Loucy (cell line): ENCODE measurements at regions not wholly inside any gene's neighbourhood (a gene's known extent, or its start where the extent isn't known, plus 50 kb on each side); places are given as distances from the start of the nearest gene placed in this dataset.

Experiments used
- H2AFZ ChIP-seq: fragments of 200-600 bp; sonication (generic); 2 replicates; pipeline ENCODE4 v1.6.0; 2016; ENCODE audit warnings: antibody characterized with exemption, mild to moderate bottlenecking, low read length, moderate library complexity
- H3F3A ChIP-seq: fragments of 200-600 bp; 2 replicates; pipeline ENCODE4 v1.6.0; 2016; ENCODE audit warnings: antibody characterized with exemption, low read depth, mild to moderate bottlenecking
- H3K27me3 ChIP-seq: fragments of 200-600 bp; sonication (generic); 2 replicates; pipeline ENCODE4 v1.6.1; 2014; ENCODE audit warnings: low read length, mild to moderate bottlenecking; ENCODE audit not compliant: insufficient read depth, poor library complexity, severe bottlenecking
- H3K36me3 ChIP-seq: fragments of 200-600 bp; sonication (generic); 2 replicates; pipeline ENCODE4 v1.6.1; 2016; ENCODE audit warnings: low read length; ENCODE audit not compliant: insufficient read depth
- H3K4me1 ChIP-seq: fragments of 200-600 bp; sonication (generic); 2 replicates; pipeline ENCODE4 v1.5.1; 2014; ENCODE audit warnings: low read length, mild to moderate bottlenecking; ENCODE audit not compliant: insufficient read depth, poor library complexity, severe bottlenecking
- H3K4me2 ChIP-seq: fragments of 200-600 bp; sonication (generic); 2 replicates; pipeline ENCODE4 v1.6.0; 2014; ENCODE audit warnings: antibody characterized with exemption, low read length, low read depth, mild to moderate bottlenecking; ENCODE audit not compliant: poor library complexity, severe bottlenecking
- H3K4me3 ChIP-seq: fragments of 200-600 bp; sonication (generic); 2 replicates; pipeline ENCODE4 v1.5.1; 2014; ENCODE audit warnings: low read length, mild to moderate bottlenecking, mixed read lengths; ENCODE audit not compliant: poor library complexity, severe bottlenecking
- H3K79me2 ChIP-seq: fragments of 200-600 bp; sonication (generic); 2 replicates; pipeline ENCODE4 v1.6.1; 2014; ENCODE audit warnings: low read length; ENCODE audit not compliant: insufficient read depth
- H3K9ac ChIP-seq: fragments of 200-600 bp; sonication (generic); 2 replicates; pipeline ENCODE4 v1.6.0; 2014; ENCODE audit warnings: mild to moderate bottlenecking, low read depth, low read length, moderate library complexity; ENCODE audit not compliant: poor library complexity, severe bottlenecking
- H3K9me2 ChIP-seq: fragments of 200-600 bp; sonication (generic); replicated peaks from 2 replicates; pipeline ENCODE4 v1.6.1; 2016; ENCODE audit warnings: low read depth, low read length, mixed read lengths
- H3K9me3 ChIP-seq: fragments of 200-600 bp; sonication (generic); 2 replicates; pipeline ENCODE4 v1.6.1; 2014; ENCODE audit warnings: mild to moderate bottlenecking, antibody characterized with exemption, low read length, low read depth; ENCODE audit not compliant: insufficient read depth
- H4K20me1 ChIP-seq: fragments of 200-600 bp; sonication (generic); 2 replicates; pipeline ENCODE4 v1.6.0; 2014; ENCODE audit warnings: antibody characterized with exemption, low read length, mild to moderate bottlenecking; ENCODE audit not compliant: insufficient read depth, poor library complexity, severe bottlenecking
- CTCF ChIP-seq: fragments of 200-600 bp; sonication (generic); conservative IDR thresholded peaks from 2 replicates; pipeline ENCODE4 v1.5.1; 2014; ENCODE audit warnings: mild to moderate bottlenecking, antibody characterized with exemption, low read length
- EZH2phosphoT487 ChIP-seq: fragments of 200-600 bp; IDR thresholded peaks from 2 replicates; pipeline ENCODE4 v1.6.1; 2018; ENCODE audit warnings: antibody characterized with exemption, mild to moderate bottlenecking, moderate library complexity, borderline replicate concordance

DNA sequence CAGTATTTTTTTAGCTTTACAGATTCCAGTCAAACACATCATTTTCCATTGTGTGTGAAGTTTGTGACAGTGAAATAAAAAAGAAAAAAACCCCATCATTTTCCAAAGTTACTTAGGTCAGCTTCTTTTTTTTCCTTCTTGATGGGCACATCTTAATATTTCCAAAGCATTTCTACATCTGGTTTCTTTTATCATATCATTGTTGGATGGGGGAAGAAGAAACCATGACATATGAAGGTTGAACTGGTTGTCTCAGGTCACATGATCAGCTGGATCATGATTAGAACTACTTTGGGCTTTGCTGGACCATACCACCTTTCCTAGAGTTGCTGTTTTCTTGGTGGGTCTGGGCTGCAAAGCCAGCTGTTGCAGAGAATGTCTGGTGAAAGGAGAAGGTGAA is 59.8 kb downstream of the FOS start:
- H3K9ac ChIP-seq, result no peak overlapping the region
- no peaks in the 10 kb centered on the region for H3K9me3 ChIP-seq
- no peaks in the 10 kb centered on the region for H4K20me1 ChIP-seq
- no peak overlapping the region for H2AFZ ChIP-seq
- no peak for TF ChIP-seq EZH2phosphoT487
- no peaks in the 10 kb centered on the region for H3K27me3 ChIP-seq
- H3K79me2 ChIP-seq, result no peaks in the 10 kb centered on the region
- H3K4me1 ChIP-seq, result peaks cover 34% of the 10 kb centered on the region
- H3K9me2 ChIP-seq, result no peaks in the 10 kb centered on the region
- H3K4me3 ChIP-seq, result no peak overlapping the region
- H3F3A ChIP-seq, result no peaks in the 10 kb centered on the region
- H3K4me2 ChIP-seq, result no peak overlapping the region
- H3K36me3 ChIP-seq, result no peaks in the 10 kb centered on the region

DNA sequence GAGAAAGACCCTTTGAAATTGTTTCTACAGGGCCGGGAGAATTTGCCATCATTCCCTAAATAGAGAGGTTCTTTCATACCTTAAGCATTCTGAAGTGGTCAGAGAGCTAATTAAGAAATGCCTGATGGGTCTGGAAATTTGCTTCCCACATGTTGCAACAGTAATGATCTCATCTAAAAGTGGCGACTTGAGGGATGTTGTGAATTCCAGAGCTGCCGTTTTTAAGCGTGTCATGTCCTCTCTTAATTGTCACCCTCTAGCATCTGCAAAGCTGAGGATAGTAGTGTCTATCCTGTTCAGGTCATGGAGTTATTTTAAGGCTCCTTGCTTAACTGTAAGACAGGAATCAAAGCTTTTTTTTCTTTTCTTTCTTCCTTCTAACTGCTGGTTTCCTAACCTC is 60.4 kb downstream of the FOS start:
- H3K9me2 ChIP-seq, result no peaks in the 10 kb centered on the region
- H3K9ac ChIP-seq, result no peak overlapping the region
- H3K36me3 ChIP-seq, result no peaks in the 10 kb centered on the region
- H3K4me3 ChIP-seq, result no peak overlapping the region
- no peak overlapping the region for H2AFZ ChIP-seq
- no peaks in the 10 kb centered on the region for H3K9me3 ChIP-seq
- no peaks in the 10 kb centered on the region for H4K20me1 ChIP-seq
- H3K4me1 ChIP-seq, result peaks cover 27% of the 10 kb centered on the region
- H3K79me2 ChIP-seq, result no peaks in the 10 kb centered on the region
- H3K4me2 ChIP-seq, result no peak overlapping the region
- no peak for TF ChIP-seq CTCF
- TF ChIP-seq EZH2phosphoT487, result no peak
- no peaks in the 10 kb centered on the region for H3K27me3 ChIP-seq
- H3F3A ChIP-seq, result no peaks in the 10 kb centered on the region

DNA sequence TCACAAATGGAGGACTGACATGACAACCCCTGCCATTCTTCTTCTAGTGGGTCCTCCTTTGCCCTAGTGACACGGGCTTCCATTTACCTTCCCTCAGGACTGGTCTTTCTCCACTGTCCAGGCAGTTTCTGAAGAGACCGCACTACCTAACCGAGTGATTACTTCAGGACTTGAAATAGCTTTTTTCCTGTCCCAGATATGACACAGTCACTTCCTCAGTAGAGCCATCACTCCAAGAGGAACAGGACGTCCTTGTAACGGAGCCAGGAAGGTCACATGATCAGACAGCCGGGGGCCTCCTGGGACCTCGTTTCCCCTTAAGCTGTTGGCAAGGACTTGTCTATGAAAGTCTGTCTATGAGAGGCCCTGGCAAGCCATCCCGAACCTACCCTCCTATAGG is 62.3 kb downstream of the FOS start:
- Histone ChIP-seq H3K4me2 (no peak overlapping the region), H3K4me3 (no peak overlapping the region), H3K27me3 (no peaks in the 10 kb centered on the region), H3K9me3 (no peaks in the 10 kb centered on the region), H4K20me1 (no peaks in the 10 kb centered on the region), H3K9me2 (no peaks in the 10 kb centered on the region), H3K36me3 (no peaks in the 10 kb centered on the region), H3K4me1 (peaks cover 9% of the 10 kb centered on the region), H3F3A (no peaks in the 10 kb centered on the region), H3K9ac (no peak overlapping the region), H3K79me2 (no peaks in the 10 kb centered on the region), H2AFZ (no peak overlapping the region)
- no peak for TF ChIP-seq CTCF
- TF ChIP-seq EZH2phosphoT487, result no peak

DNA sequence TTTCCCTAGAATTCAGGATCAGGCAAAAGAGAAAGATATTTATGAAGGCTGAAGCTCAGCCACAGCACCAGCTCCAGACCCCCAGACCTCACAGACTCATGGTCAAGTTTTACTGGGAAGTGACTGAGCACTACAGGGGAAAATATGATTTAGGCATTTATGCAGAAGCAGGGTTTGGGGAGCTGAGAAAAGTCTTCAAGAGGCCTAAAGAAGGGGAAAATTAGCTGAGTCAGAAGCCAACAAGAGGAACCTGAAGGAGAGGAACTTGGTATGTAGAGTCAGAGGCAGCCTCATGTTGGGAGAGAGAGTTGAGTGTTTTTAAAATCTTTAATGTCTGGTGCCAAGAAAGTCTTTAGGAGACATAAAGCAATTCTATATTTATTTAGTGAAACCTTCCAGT is 63.0 kb downstream of the FOS start:
- Histone ChIP-seq H2AFZ (no peak overlapping the region), H3K9me2 (no peaks in the 10 kb centered on the region), H3K9me3 (no peaks in the 10 kb centered on the region), H3K27me3 (no peaks in the 10 kb centered on the region), H3F3A (no peaks in the 10 kb centered on the region), H3K9ac (no peak overlapping the region), H3K4me2 (no peak overlapping the region), H3K4me3 (no peak overlapping the region), H3K4me1 (peaks cover 9% of the 10 kb centered on the region), H3K36me3 (no peaks in the 10 kb centered on the region), H4K20me1 (no peaks in the 10 kb centered on the region), H3K79me2 (no peaks in the 10 kb centered on the region)
- TF ChIP-seq CTCF (no peak), EZH2phosphoT487 (no peak)
